Anterior cingulate cortex (tissue), 58 donors: ENCODE measurements at regions not wholly inside any gene's neighbourhood (a gene's known extent, or its start where the extent isn't known, plus 50 kb on each side); places are given as distances from the start of the nearest gene placed in this dataset.

Experiments
- DNase-seq, 58 donors: peaks; one replicate each; lab custom pipeline; 2025; lab: John Stamatoyannopoulos, UW

DNA sequence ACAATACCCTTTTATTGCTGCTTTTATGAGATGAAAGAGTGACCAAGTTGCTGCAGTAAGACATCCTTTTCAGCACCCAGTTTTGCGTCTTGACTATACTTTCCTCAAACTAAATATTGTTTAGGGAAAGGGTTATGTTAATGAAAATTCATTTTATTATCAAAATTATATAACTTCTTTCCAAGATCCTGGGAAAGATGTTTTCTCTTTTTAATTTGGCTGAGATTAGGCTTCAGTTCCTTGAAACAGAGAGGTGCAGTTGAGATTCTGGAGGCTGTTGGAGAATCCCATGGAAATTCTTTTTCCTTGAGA lies 91.6 kb upstream of the KCNA3 start:
- DNase-seq, result no peak

GRCh38 chr1:110765640-110766335 lies 91.0 kb upstream of the KCNA3 start:
- peak in 11 of 58 donors; percentile 9 to 68 (median 27) for DNase-seq

- DNase-seq, result no peak
Observed at GRCh38 chr1:110763149-110763548, 88.4 kb upstream of the KCNA3 start.

GRCh38 chr1:110760321-110760720 lies 85.6 kb upstream of the KCNA3 start:
- DNase-seq, result peak in 1 of 58 donors; percentile 29

- DNase-seq, result peak in 32 of 58 donors; percentile 9 to 69 (median 38)
Observed at GRCh38 chr1:110756506-110756905, 81.8 kb upstream of the KCNA3 start.

- DNase-seq, result peak in 1 of 58 donors; percentile 4
Observed at GRCh38 chr1:110752941-110753725, 78.4 kb upstream of the KCNA3 start.

DNA sequence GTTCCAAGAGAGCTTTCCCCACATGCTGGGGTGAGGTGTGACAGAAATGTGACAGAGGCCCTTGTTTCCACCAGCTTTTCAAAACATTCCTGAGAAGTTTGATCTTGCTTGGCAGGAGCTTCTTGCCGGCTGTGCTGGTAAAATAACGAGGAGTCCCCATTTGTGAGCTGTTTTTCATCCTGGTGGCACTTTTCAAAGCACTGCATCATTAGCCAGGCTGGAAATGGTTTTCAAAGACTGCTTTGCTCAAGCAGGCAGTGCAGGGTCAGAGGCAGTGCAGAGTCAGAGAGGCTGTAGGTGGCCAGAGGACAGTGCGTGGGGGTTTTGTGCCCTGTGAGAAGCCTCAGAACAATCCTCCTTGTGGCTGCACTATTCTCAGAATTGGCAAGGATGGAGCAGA lies 75.8 kb upstream of the KCNA3 start:
- peak in 9 of 58 donors; percentile 11 to 70 (median 45) for DNase-seq

- no peak for DNase-seq
Observed at GRCh38 chr1:110749960-110750359, 75.2 kb upstream of the KCNA3 start.

DNA sequence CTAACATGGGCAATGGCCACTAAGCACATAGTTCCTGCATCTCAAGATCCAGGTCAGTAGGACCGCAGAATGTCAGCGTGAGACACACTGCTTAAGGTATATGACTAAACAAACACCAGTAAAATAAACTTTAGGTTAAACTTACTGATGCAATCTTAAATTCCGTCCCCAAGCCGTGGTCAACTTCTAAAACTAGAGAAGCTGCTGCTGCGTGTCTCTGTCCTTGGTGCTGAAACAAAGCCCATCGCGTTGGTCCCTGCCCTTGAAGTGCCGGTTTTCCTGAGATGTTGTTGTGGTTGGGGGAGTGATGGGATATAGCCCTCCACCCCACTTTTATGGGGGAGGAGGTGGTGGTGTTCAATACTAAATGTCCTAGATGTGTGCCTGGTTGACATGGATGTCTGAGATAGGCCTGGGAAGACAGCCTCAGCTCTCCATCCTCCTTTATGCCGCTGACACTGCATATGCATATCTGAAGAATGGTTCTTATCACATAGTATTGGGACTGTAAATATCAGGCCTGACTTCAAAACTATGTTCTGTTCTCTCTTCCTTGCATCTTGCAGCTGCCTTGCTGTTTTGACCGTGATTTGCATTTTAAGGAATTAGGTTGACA lies 72.0 kb upstream of the KCNA3 start:
- peak in 1 of 58 donors; percentile 12 for DNase-seq

DNA sequence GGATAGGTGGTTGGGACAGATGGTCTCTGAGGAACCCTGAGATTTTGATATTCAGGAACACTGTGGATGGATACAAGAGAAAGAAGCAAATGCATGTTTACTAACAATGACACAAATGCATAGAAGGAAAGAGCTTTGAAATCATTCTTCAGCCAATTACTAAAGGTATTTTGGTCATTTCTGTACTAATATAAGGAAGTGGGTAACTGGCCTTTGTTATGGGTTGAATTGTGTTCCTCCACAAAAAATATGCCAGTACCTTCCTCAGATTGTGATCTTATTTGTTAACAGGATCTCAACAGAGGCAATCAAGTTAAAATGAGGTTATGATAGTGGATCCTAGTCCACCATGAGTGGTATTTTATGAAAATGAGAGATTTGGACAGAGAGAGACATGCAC lies 68.7 kb upstream of the KCNA3 start:
- DNase-seq, result no peak

DNA sequence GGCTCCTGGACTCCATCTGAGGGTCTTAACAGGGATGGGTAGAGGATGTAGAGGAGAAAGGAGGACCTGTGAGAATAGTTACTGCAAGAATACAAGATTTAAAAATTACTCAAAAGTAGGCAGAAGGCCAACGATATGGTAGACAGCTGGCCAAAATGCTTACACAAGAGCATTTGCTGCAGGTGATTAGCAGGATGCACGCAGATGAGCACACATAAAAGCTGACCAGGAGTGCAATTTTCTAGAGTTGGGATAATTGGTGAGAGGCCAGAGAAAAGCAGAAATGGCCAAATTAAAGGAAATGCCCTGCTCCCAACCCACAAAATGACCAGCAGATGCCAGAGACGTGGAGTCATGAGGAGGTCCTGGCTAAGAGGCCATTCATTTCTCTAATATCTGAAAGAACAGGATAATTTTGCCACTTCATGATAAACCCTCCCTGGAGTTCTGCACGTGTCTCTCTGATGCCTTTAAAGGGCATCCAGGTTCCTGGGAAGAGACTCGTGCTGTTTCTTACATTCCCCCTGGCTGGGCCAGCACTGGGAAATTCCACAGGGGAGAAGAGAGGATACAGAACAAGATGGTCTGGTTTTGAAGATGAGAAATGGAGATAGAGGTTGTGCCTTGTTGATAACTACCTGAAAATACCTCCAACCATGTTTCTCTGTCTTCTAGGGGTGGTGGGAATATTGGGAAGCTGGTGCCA lies 62.3 kb upstream of the KCNA3 start:
- DNase-seq, result no peak

- DNase-seq, result peak in 15 of 58 donors; percentile 4 to 47 (median 18)
Observed at GRCh38 chr1:110734133-110734680, 59.5 kb upstream of the KCNA3 start.

- no peak for DNase-seq
Observed at GRCh38 chr1:110731529-110731928, 56.8 kb upstream of the KCNA3 start.

DNA sequence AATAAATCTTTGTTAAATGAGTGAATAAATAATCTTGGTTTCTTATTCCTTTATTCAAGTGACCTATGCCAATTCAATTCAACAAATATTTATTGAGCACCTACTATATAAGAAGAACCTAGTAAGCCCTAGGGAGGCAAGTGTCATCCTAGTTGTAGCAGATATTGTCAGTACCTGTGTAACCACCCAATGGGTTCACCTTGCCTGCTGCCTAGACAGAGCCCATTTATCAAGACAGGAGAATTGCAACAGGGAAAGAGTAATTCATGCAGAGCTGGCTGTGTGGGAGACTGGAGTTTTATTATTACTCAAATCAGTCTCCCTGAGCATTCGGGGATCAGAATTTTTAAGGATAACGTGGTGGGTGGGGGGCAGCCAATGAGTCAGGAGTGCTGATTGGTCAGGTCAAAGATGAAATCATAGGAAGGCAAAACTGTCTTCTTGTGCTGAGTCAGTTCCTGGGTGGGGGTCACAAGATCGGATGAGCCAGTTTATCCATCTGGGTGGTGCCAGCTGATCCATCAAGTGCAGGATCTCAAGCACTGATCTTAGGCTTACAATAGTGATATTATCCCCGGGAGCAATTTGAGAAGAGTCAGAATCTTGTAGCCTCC lies 53.8 kb upstream of the KCNA3 start:
- no peak for DNase-seq

GRCh38 chr1:110727246-110727645 lies 52.5 kb upstream of the KCNA3 start:
- peak in 2 of 58 donors; percentile 2 to 6 for DNase-seq

- DNase-seq, result no peak
Observed at GRCh38 chr1:110726755-110727154, 52.0 kb upstream of the KCNA3 start.
